Mammary epithelial cell (primary cell): ENCODE measurements at regions not wholly inside any gene's neighbourhood (a gene's known extent, or its start where the extent isn't known, plus 50 kb on each side); places are given as distances from the start of the nearest gene placed in this dataset.

Source experiments
- CTCF ChIP-seq, 2 donors: IDR thresholded peaks in 1 of 2; conservative IDR thresholded peaks in 1 of 2; 2 replicates each; pipeline ENCODE4 v1.5.1; 2011 to 2012; ENCODE audit warnings: inconsistent platforms in 2 of 2, low read length in 2 of 2, mild to moderate bottlenecking in 2 of 2, control low read depth in 1 of 2, low read depth in 1 of 2; ENCODE audit not compliant: insufficient read depth in 1 of 2; ENCODE audit errors: extremely low read depth in 1 of 2
- EZH2 ChIP-seq: IDR thresholded peaks from 2 replicates; pipeline ENCODE4 v1.6.1; 2012; ENCODE audit warnings: low read length, inconsistent platforms, borderline replicate concordance

GRCh38 chr1:220943319-220943996 lies 64.2 kb downstream of the HLX start:
- TF ChIP-seq CTCF (conservative IDR thresholded peaks at IDR 0.05 in 1 of 2, IDR thresholded peaks at IDR 0.05 in 1 of 2; ENCODE audit: extremely low read depth in 1 of 2, insufficient read depth in 1 of 2, low read depth in 1 of 2, low read length in 2 of 2): no peak
- TF ChIP-seq EZH2: no peak
